Superior temporal gyrus (tissue), 1 donor: ENCODE measurements at regions not wholly inside any gene's neighbourhood (a gene's known extent, or its start where the extent isn't known, plus 50 kb on each side); places are given as distances from the start of the nearest gene placed in this dataset.

Experiments
- DNase-seq: peaks from one replicate; pipeline ENCODE4 v3.0.0-alpha.2; 2016; ENCODE audit errors: extremely low spot score

DNA sequence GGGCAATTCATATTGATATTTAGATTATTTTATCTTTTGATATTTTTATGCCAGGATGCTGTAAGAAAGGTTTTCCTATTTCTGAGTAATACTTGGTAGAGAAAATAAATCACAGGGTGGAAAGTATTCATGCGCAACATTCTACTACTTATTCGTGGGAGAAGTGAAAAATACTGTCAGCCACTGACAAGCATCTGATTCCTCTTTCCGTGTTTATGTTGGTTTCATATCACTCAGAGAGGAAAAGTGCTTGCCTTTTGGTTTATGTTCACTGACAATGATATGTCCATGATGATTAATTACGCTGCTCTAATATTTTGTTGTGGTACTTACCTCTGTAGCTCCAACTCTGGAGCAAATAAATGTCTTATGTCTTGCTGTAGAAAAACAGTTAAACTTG, 429.4 kb downstream of the EDEM1 start:
- no peak for DNase-seq

DNA sequence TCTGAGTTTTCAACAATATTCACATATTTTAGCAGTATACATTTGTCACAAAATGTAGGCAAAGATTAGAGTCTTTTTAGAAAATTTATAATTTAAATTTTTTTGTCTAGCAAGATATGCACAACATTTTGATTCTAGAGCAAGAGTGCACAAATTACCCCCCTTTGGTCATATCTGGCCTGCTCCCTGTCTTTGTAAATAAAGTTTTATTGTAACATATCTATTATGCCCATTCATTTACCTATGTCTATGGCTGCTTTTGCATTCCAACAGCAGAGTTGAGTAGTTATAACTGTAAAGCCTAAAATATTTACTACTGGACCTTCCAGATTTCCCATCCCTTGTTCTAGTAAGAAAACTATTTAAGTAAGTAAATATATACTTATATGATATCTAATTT, 430.7 kb downstream of the EDEM1 start:
- no peak for DNase-seq

GRCh38 chr3:5630406-5630805, 442.9 kb downstream of the EDEM1 start:
- DNase-seq: no peak

GRCh38 chr3:5633960-5634359, 446.5 kb downstream of the EDEM1 start:
- no peak for DNase-seq

DNA sequence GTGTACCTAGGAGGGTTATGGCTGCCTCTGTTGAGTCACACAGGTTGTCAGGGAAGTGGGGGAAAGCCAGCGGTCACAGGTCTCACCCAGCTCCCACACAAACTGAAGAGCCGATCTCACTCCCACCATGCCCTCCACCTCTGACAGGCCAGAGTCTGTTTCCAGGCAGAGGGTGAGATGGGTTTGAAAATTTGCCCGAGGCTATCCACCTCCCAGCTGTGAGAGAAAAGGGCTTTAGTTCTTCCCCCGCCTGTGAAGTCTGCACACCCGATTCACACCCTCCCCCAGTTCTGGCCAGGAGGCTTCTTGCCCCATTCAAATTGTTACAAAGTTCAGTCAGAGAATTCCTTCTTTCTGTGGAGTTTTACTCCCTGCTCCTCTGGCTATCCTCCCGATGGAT, 446.9 kb downstream of the EDEM1 start:
- DNase-seq: no peak

DNA sequence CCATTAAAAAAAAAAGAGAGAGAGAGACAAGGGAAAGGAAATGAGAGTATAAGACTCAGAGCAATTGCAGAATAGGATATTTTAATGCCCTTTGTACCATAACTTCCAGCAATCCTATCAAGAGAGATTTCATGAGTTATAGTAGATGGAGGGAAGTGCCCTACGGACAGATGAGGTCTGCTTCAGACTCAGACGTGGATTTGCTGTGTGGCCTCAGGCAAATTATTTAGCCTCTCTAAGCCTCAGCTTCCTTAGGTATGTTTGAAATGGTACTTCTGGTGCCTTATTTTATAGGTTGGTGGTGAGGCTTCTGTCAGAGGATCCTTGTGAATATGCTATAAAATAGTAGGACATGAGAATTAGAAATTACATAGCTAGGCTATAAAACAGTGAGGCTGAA, 448.2 kb downstream of the EDEM1 start:
- DNase-seq: no peak

GRCh38 chr3:5638550-5638949, 451.0 kb downstream of the EDEM1 start:
- no peak for DNase-seq

- DNase-seq: no peak
These were observed 457.5 kb downstream of the EDEM1 start for GRCh38 chr3:5644773-5645670.

DNA sequence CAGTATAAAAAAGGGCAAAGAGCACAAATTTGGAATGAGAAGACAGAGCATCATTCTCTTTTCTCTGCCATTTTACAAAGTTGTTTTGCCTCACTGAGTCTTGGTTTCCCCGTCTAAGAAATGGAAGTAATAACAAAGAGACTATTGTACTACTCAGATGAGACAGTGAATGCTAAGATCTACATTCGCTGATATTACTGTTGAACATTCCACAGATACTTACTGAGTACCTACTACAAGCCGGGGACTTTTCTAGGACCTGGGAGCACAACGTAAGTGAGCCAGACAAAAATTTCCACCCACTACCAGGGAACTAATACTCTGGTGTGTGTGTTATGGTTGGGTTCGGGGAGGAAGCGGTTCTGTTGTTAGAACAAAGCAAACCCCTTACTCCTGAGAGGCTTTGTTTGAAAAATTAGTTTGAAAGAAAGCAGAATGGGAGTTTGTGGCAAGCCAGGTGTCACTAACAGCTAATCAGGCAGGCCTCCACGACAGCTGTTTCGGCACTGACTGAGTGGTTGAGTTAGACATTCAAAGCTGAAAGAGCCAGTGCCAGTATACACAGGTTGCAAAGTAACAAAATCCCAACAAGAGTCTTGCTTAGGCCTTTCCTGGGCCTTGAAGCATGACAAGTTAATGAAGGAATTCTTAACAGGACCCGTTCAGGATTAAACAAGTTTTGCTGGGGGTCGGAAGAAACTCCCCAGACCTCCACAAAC, 458.3 kb downstream of the EDEM1 start:
- DNase-seq: no peak

GRCh38 chr3:5650303-5650702, 462.8 kb downstream of the EDEM1 start:
- no peak for DNase-seq

DNA sequence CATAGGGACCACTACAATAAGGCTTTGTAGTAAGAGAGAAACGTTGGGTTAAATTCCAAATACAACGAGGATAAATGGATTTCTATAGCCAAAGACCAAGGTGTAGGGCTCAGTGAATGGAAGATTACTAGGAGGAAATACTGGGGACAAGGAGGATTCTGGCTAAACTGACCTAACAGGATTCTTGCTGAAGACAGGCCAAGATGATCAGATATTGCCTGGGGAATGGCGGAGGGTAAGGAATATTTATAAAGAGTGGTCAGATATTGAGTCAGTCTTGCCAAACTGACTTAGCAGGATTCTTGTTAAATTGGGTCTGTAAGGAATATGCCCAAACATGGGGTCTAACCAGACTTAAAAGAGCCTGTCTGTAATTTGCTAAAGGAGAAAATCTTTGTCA, 463.8 kb downstream of the EDEM1 start:
- no peak for DNase-seq

- no peak for DNase-seq
These were observed 466.1 kb downstream of the EDEM1 start for GRCh38 chr3:5653426-5654143.

- DNase-seq: no peak
These were observed 469.6 kb downstream of the EDEM1 start for GRCh38 chr3:5657106-5657505.

DNA sequence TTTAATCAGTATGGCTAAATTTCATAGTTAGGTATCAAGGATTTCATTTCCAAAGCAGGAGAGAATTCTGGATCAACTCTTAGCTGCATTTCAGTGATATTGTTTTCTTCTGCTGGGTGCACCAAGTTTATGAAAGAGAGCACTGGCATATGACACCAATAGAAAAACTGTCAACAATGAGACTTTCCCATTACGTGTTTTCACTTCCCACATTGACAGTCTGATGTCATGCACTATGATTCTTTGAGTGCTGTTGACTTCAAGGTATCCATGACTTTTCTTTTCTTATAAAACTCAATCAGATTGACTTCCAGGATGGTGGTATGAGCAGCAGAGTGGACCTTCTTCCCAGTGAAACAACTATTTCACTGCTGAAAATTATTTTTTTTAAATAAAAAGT, 476.1 kb downstream of the EDEM1 start:
- no peak for DNase-seq

DNA sequence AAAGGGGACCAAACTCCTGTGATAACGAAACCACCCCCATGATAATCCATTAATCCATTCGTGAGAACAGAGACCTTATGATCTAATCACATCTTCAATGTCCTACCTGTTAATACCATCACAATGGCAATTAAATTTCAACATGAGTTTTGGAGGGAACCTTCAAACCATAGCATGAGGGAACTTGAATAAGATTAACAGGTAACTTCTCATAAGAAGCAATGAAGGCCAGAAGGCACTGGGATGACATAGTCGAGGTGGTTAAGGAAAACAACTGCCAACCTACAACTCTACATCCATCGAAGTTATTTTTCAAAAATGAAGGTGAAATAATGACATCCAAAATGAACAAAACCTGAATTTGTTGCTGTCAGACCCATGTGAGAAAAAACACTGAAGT, 478.9 kb downstream of the EDEM1 start:
- no peak for DNase-seq

DNA sequence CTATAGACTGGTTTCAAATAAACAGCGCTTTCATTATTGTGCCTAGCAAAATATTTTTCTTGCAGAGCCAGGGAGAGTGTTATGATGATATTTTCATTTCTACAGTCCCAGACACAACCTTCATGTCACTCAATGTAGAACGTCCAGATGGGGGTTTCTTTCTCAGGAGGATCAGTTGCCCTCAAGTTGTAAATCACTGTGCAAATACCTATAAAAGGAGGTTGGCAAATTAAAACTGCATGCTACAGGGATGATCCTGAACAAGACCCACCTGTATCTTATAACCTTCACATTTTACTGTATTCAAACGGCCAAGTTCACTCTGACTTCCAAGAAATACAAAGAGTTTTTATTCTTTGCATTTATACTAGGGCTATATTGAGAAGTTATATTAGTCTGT, 486.0 kb downstream of the EDEM1 start:
- DNase-seq: no peak

GRCh38 chr3:5675319-5675718, 487.8 kb downstream of the EDEM1 start:
- no peak for DNase-seq

GRCh38 chr3:5677555-5677954, 490.0 kb downstream of the EDEM1 start:
- no peak for DNase-seq

GRCh38 chr3:5678248-5678647, 490.7 kb downstream of the EDEM1 start:
- DNase-seq: no peak

- DNase-seq: no peak
These were observed 491.3 kb downstream of the EDEM1 start for GRCh38 chr3:5678844-5679243.

- no peak for DNase-seq
These were observed 499.7 kb downstream of the EDEM1 start for GRCh38 chr3:5687230-5687629.

DNA sequence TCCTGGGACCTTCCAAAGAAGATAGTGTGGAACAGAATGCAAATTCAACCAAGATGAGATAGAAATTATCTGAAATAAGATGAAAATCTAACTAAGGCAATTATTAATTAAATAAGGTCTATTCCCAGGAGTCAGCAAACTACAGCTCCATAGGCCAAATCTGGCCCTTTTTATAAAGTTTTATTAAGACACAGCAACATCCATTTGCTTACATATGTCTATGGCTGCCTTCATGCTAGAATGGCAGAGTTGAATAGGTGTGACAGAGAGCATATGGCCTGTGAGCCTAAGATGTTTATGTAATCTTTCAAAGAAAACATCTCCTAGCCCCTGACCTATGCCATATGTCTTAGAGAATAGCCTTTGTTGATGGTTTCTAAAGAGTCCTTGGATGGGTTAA, 503.0 kb downstream of the EDEM1 start:
- no peak for DNase-seq
